Transverse colon (tissue), 4 donors: ENCODE measurements at regions not wholly inside any gene's neighbourhood (a gene's known extent, or its start where the extent isn't known, plus 50 kb on each side); places are given as distances from the start of the nearest gene placed in this dataset.

Source experiments
- DNase-seq: peaks from one replicate; pipeline ENCODE4 v3.0.0-alpha.2; 2019
- H3K27ac ChIP-seq, 4 donors: fragments of 200-600 bp; sonication (generic); 2 replicates each; pipeline ENCODE4 v1.5.1; 2016 to 2018; ENCODE audit warnings: inconsistent platforms in 4 of 4
- H3K27me3 ChIP-seq: fragments of 200-600 bp; sonication (generic); 2 replicates; pipeline ENCODE4 v1.5.1; 2017; ENCODE audit warnings: inconsistent platforms
- H3K36me3 ChIP-seq, 4 donors: fragments of 200-600 bp; sonication (generic); 2 replicates each; pipeline ENCODE4 v1.5.1; 2017 to 2019; ENCODE audit warnings: inconsistent platforms in 4 of 4
- H3K4me1 ChIP-seq, 4 donors: fragments of 200-600 bp; sonication (generic); 2 replicates each; pipeline ENCODE4 v1.5.1; 2017 to 2020; ENCODE audit warnings: inconsistent platforms in 4 of 4
- H3K4me3 ChIP-seq, 4 donors: fragments of 200-600 bp; sonication (generic); 1 replicate in 1 of 4; 2 replicates in 3 of 4; pipeline versions ENCODE4 v1.5.1 to v1.6.1; 2017 to 2019; ENCODE audit warnings: inconsistent platforms in 4 of 4
- H3K9me3 ChIP-seq, 2 donors: fragments of 200-600 bp; sonication (generic); 2 replicates each; pipeline ENCODE4 v1.5.1; 2017 to 2019; ENCODE audit warnings: inconsistent platforms in 2 of 2
- CTCF ChIP-seq, 5 experiments: fragments of 200-600 bp in 3 of 5; fragments of 450-650 bp in 2 of 5; sonication (generic) in 3 of 5; IDR thresholded peaks; 1 replicate in 2 of 5; 2 replicates in 3 of 5; pipeline ENCODE4 v1.5.1; 2016 to 2017; ENCODE audit warnings: antibody characterized with exemption in 5 of 5, inconsistent platforms in 3 of 5, mild to moderate bottlenecking in 2 of 5, moderate library complexity in 1 of 5
- EP300 ChIP-seq: sonication (generic); formaldehyde crosslinking; IDR thresholded peaks from one replicate; pipeline ENCODE4 v1.6.1; 2017; ENCODE audit warnings: antibody characterized with exemption, low read depth
- POLR2A ChIP-seq: fragments of 450-650 bp; IDR thresholded peaks from one replicate; pipeline ENCODE4 v1.6.1; 2016; ENCODE audit warnings: antibody characterized with exemption, mild to moderate bottlenecking, moderate library complexity
- POLR2AphosphoS5 ChIP-seq, 3 donors: sonication (generic); formaldehyde crosslinking; IDR thresholded peaks; one replicate each; pipeline ENCODE4 v1.6.1; 2016; ENCODE audit warnings: antibody characterized with exemption in 3 of 3
- WGBS, 2 donors: methylation state at CpG; one replicate each; pipeline ENCODE4 v1.1.5; 2018; ENCODE audit warnings: low coverage in 1 of 2; 5-methylcytosine and 5-hydroxymethylcytosine counted together
- in situ Hi-C, 4 donors: fragments of 200-750 bp; cut with MboI; loops; one replicate each; pipeline versions ENCODE4 v1.15.0 to v1.15.1; 2017; ENCODE audit warnings: low sequenced_read_pairs in 3 of 4, low pct_ligation_motif_present in 1 of 4, low pct_unique_long_range_greater_than_20kb in 1 of 4
- intact Hi-C: fragments of 100-400 bp; cut with DNase I; formaldehyde crosslinking; loops from one replicate; pipeline ENCODE4 v1.15.1; 2023; ENCODE audit warnings: low total_unique reads

- H3K27ac ChIP-seq: no peak overlapping the region
- no peak overlapping the region for H3K4me3 ChIP-seq
- no peaks in the 10 kb centered on the region for H3K9me3 ChIP-seq
- H3K4me1 ChIP-seq: no peaks in the 10 kb centered on the region
- no peak for DNase-seq
- intact Hi-C loops: no loop called here
- H3K36me3 ChIP-seq: no peaks in the 10 kb centered on the region
- no peak for TF ChIP-seq EP300
- TF ChIP-seq CTCF (IDR thresholded peaks at IDR 0.05): no peak
- no peak for TF ChIP-seq POLR2A
- TF ChIP-seq POLR2AphosphoS5 (IDR thresholded peaks at IDR 0.05): no peak
- in situ Hi-C loops: no loop called here
- WGBS, 2 donors: 77 to 78% methylated on average over 3 of the region's 3 CpGs
- H3K27me3 ChIP-seq: no peaks in the 10 kb centered on the region
Observed at GRCh38 chr1:219292999-219293398, 119.3 kb downstream of the LYPLAL1 start.

GRCh38 chr1:219292341-219292740 is 118.7 kb downstream of the LYPLAL1 start:
- in situ Hi-C loops (no loop called here), intact Hi-C loops (no loop called here)
- DNase-seq: no peak
- no peaks in the 10 kb centered on the region for H3K27me3 ChIP-seq
- H3K27ac ChIP-seq: no peak overlapping the region
- TF ChIP-seq POLR2A (no peak), POLR2AphosphoS5 (IDR thresholded peaks at IDR 0.05) (no peak), CTCF (IDR thresholded peaks at IDR 0.05) (no peak), EP300 (no peak)
- H3K4me3 ChIP-seq: no peak overlapping the region
- no peaks in the 10 kb centered on the region for H3K36me3 ChIP-seq
- no peaks in the 10 kb centered on the region for H3K9me3 ChIP-seq
- no peaks in the 10 kb centered on the region for H3K4me1 ChIP-seq

- no peak for DNase-seq
- TF ChIP-seq EP300 (no peak), POLR2AphosphoS5 (IDR thresholded peaks at IDR 0.05) (no peak), CTCF (IDR thresholded peaks at IDR 0.05) (no peak), POLR2A (no peak)
- Histone ChIP-seq H3K4me3 (no peak overlapping the region), H3K27me3 (no peaks in the 10 kb centered on the region), H3K9me3 (no peaks in the 10 kb centered on the region), H3K4me1 (no peaks in the 10 kb centered on the region), H3K36me3 (no peaks in the 10 kb centered on the region), H3K27ac (no peak overlapping the region)
- in situ Hi-C loops: no loop called here
- 73 to 83% methylated on average over 5 to 6 of the region's 6 CpGs for WGBS, 2 donors
- intact Hi-C loops: no loop called here
Observed at GRCh38 chr1:219289171-219289570, 115.5 kb downstream of the LYPLAL1 start.

GRCh38 chr1:219283541-219283940 is 109.9 kb downstream of the LYPLAL1 start:
- TF ChIP-seq EP300 (no peak), CTCF (IDR thresholded peaks at IDR 0.05) (no peak), POLR2A (no peak), POLR2AphosphoS5 (IDR thresholded peaks at IDR 0.05) (no peak)
- in situ Hi-C loops: no loop called here
- H3K9me3 ChIP-seq: no peaks in the 10 kb centered on the region
- no peak for DNase-seq
- intact Hi-C loops: no loop called here
- H3K27ac ChIP-seq: no peak overlapping the region
- H3K27me3 ChIP-seq: no peaks in the 10 kb centered on the region
- no peak overlapping the region for H3K4me3 ChIP-seq
- H3K4me1 ChIP-seq: no peaks in the 10 kb centered on the region
- no peaks in the 10 kb centered on the region for H3K36me3 ChIP-seq
